MCF 10A (cell line): ENCODE measurements at regions not wholly inside any gene's neighbourhood (a gene's known extent, or its start where the extent isn't known, plus 50 kb on each side); places are given as distances from the start of the nearest gene placed in this dataset.

Source experiments
- BruUV-seq: library from RNA; stranded (reverse); fragments of 400-500 nt; replicated peaks from 2 replicates; lab custom pipeline; 2021; lab: Mats Ljungman, UMichigan
- CTCF ChIA-PET: fragments of 300-600 bp; sonication (Branson Sonifier 250); formaldehyde crosslinking; extraction: SDS; loops from one replicate; lab custom pipeline; 2021; ENCODE audit warnings: antibody characterized with exemption, inconsistent platforms; lab: Yijun Ruan, JAX
- POLR2A ChIA-PET: fragments of 300-600, 350-650 bp; sonication (Branson Sonifier 250); formaldehyde crosslinking; extraction: SDS; loops from one replicate; lab custom pipeline; 2020; ENCODE audit warnings: antibody characterized with exemption, inconsistent platforms; lab: Yijun Ruan, JAX
- DNase-seq: peaks from one replicate; pipeline ENCODE4 v3.0.0-alpha.2; 2018; ENCODE audit not compliant: unreplicated experiment
- H3K27ac Mint-ChIP-seq: one replicate; pipeline ENCODE4 v1.8.0; 2022; ENCODE audit warnings: mild to moderate bottlenecking, low read depth, mixed read lengths; ENCODE audit not compliant: unreplicated experiment
- H3K27me3 Mint-ChIP-seq: one replicate; pipeline ENCODE4 v1.8.0; 2022; ENCODE audit warnings: mixed read lengths; ENCODE audit not compliant: insufficient read depth, unreplicated experiment
- H3K36me3 Mint-ChIP-seq: one replicate; pipeline ENCODE4 v1.8.0; 2022; ENCODE audit warnings: mild to moderate bottlenecking, moderate library complexity, mixed read lengths; ENCODE audit not compliant: insufficient read depth, unreplicated experiment
- H3K4me1 Mint-ChIP-seq: one replicate; pipeline ENCODE4 v1.8.0; 2022; ENCODE audit warnings: mixed read lengths; ENCODE audit not compliant: insufficient read depth, unreplicated experiment
- H3K4me3 Mint-ChIP-seq: one replicate; pipeline ENCODE4 v1.8.0; 2022; ENCODE audit warnings: mild to moderate bottlenecking, moderate library complexity, mixed read lengths; ENCODE audit not compliant: unreplicated experiment
- H3K9me3 Mint-ChIP-seq: one replicate; pipeline ENCODE4 v1.8.0; 2022; ENCODE audit warnings: mixed read lengths; ENCODE audit not compliant: unreplicated experiment
- CTCF ChIP-seq: fragments of 200-600 bp; IDR thresholded peaks from one replicate; pipeline ENCODE4 v1.8.0; 2022; ENCODE audit warnings: antibody characterized with exemption, mild to moderate bottlenecking; ENCODE audit not compliant: unreplicated experiment
- intact Hi-C: fragments of 100-400 bp; cut with micrococcal nuclease; formaldehyde crosslinking; loops from 2 replicates; pipeline ENCODE4 v1.14.1; 2022

DNA sequence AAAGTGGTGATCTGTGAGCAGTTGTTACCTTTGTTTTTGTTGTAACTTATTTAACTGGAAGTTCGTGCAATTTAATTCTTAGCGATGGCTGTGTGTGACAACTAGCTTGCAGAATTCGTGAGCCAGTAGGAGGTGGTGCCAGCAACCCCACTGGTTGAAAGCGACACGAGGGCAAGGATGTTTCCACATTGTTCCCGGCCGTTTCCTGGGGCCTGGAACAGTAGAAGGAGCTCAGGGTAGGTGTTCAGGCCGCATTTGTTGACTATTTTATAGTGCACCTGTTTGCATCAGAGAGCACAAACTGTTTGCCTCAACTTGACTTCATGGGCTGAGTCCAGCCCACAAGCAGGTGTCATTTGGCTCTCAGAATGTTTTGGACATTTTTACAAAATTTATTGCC is 112.1 kb upstream of the PTPN1 start:
- BruUV-seq, result no TSS peak
- intact Hi-C loops, result no loop called here
- no peak for TF ChIP-seq CTCF
- no peak for DNase-seq
- Mint-ChIP-seq H3K4me3 (no peak overlapping the region), H3K9me3 (no peaks in the 10 kb centered on the region), H3K27ac (peak overlapping the region; percentile 35), H3K4me1 (peaks cover 29% of the 10 kb centered on the region), H3K36me3 (no peaks in the 10 kb centered on the region), H3K27me3 (no peaks in the 10 kb centered on the region)
- POLR2A ChIA-PET, result interaction anchor here (0.6 kb wide), 1 partner anchor 50 kb away, joined by 3 read pairs; no protein-coding TSS in a partner anchor
- CTCF ChIA-PET, result interaction anchor here (0.6 to 1.4 kb wide), 3 partner anchors 9 to 200 kb away, joined by 3 to 4 read pairs (median 3); no protein-coding TSS in a partner anchor

DNA sequence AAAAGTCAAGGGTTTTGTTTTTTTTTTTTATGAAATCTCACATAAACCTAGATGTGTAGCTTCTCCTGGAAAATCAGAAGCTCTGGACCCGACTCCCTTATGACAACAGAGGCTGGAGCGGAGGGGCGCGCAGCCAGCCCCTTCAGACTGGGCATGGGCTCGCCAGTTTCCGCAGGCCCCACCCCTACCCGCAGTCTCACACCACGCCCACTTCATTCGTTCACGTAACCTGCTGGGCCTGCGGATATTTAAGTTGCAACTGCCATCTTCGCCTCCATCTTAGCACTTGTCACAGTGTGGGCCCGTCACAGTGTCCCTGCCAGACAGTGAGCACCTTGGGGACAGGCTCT is 111.7 kb upstream of the PTPN1 start:
- Mint-ChIP-seq H3K9me3 (no peaks in the 10 kb centered on the region), H3K4me3 (no peak overlapping the region), H3K36me3 (no peaks in the 10 kb centered on the region), H3K27me3 (no peaks in the 10 kb centered on the region), H3K4me1 (peaks cover 29% of the 10 kb centered on the region), H3K27ac (peak overlapping the region; percentile 31)
- ChIA-PET CTCF (interaction anchor here (0.6 to 1.1 kb wide), 2 partner anchors 8 to 199 kb away, joined by 3 read pairs; no protein-coding TSS in a partner anchor), POLR2A (no interaction called here)
- no peak for DNase-seq
- TF ChIP-seq CTCF, result no peak
- BruUV-seq, result no TSS peak
- intact Hi-C loops, result no loop called here

GRCh38 chr20:50398821-50399554 is 111.2 kb upstream of the PTPN1 start:
- DNase-seq, result no peak
- BruUV-seq, result no TSS peak
- H3K27ac Mint-ChIP-seq, result peak overlapping the region; percentile 31
- TF ChIP-seq CTCF, result no peak
- peaks cover 32% of the 10 kb centered on the region for H3K4me1 Mint-ChIP-seq
- ChIA-PET CTCF (interaction anchor here (0.6 kb wide), 2 partner anchors 28 to 159 kb away, joined by 3 to 4 read pairs; no protein-coding TSS in a partner anchor), POLR2A (no interaction called here)
- H3K36me3 Mint-ChIP-seq, result no peaks in the 10 kb centered on the region
- intact Hi-C loops, result no loop called here
- H3K9me3 Mint-ChIP-seq, result no peaks in the 10 kb centered on the region
- H3K27me3 Mint-ChIP-seq, result no peaks in the 10 kb centered on the region
- no peak overlapping the region for H3K4me3 Mint-ChIP-seq

- Mint-ChIP-seq H3K27me3 (no peaks in the 10 kb centered on the region), H3K27ac (peak overlapping the region; percentile 39), H3K36me3 (no peaks in the 10 kb centered on the region), H3K4me1 (peaks cover 34% of the 10 kb centered on the region), H3K4me3 (no peak overlapping the region), H3K9me3 (no peaks in the 10 kb centered on the region)
- TF ChIP-seq CTCF, result no peak
- no TSS peak for BruUV-seq
- DNase-seq, result no peak
- ChIA-PET POLR2A (interaction anchor here (1.0 to 1.4 kb wide), 2 partner anchors 63 to 209 kb away, joined by 3 to 5 read pairs; partner anchors contain the start of gene CEBPB), CTCF (interaction anchor here (0.6 to 0.9 kb wide), 3 partner anchors 28 to 279 kb away, joined by 3 to 4 read pairs (median 4); no protein-coding TSS in a partner anchor)
- intact Hi-C loops, result no loop called here
Observed at GRCh38 chr20:50399555-50399916, 110.6 kb upstream of the PTPN1 start.
